ENCODE measurements at regions not wholly inside any gene's neighbourhood (a gene's known extent, or its start where the extent isn't known, plus 50 kb on each side); places are given as distances from the start of the nearest gene placed in this dataset.
"Not testable (repeated sequence)": the region's sequence is repeated elsewhere in the genome, so short reads cannot be mapped to it uniquely, and the experiment has no call there.

DNA sequence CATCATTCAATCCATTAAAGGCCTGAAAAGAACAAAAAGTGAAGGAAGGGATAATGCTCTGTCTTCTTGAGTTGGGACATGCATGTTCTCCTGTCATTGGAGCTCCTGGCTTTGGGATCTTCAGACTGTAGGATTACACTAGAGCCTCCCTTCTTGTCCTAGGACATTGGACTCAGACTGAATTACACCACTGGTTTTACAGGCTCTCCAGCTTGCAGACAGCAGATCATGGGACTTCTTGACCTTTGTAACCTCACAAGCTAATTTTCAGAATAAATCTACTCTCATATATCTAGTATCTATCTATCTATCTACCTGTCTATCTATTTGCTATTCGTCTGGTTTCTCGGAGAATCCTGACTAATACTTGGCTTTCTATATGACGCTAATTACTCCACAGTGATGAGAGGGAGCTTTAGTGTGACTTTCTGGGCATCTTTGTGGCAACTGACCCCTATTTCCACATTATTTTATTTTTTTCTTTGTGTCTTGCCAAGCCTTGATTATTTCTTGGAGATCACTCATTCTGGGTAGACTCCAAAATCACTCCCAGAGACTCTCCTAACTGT is 151.9 kb upstream of the ZNF184 start:
- DNase-seq (ENCODE audit: low read depth) = no peak

GRCh38 chr6:27623103-27623502 is 150.2 kb upstream of the ZNF184 start:
- DNase-seq (ENCODE audit: low read depth) = no peak

DNA sequence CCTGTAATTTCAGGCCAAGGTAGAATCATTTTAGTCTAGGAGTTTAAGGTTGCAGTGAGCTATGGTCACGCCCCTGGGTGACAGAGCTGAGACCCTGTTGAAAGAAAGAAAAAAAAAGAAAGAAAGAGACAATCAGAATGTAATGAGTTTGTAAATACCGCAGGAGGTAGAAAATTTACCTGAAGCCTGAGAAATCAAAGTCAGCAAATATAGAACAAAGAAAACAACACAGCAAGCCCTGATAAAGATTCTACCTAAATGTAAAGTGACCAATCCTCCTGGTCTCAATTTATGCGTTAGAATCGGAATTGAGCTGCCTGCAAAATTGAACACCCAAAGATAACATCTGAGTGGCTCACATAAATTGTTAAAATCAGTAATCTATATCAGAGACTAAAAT is 146.5 kb upstream of the ZNF184 start:
- DNase-seq (ENCODE audit: low read depth) = no peak

DNA sequence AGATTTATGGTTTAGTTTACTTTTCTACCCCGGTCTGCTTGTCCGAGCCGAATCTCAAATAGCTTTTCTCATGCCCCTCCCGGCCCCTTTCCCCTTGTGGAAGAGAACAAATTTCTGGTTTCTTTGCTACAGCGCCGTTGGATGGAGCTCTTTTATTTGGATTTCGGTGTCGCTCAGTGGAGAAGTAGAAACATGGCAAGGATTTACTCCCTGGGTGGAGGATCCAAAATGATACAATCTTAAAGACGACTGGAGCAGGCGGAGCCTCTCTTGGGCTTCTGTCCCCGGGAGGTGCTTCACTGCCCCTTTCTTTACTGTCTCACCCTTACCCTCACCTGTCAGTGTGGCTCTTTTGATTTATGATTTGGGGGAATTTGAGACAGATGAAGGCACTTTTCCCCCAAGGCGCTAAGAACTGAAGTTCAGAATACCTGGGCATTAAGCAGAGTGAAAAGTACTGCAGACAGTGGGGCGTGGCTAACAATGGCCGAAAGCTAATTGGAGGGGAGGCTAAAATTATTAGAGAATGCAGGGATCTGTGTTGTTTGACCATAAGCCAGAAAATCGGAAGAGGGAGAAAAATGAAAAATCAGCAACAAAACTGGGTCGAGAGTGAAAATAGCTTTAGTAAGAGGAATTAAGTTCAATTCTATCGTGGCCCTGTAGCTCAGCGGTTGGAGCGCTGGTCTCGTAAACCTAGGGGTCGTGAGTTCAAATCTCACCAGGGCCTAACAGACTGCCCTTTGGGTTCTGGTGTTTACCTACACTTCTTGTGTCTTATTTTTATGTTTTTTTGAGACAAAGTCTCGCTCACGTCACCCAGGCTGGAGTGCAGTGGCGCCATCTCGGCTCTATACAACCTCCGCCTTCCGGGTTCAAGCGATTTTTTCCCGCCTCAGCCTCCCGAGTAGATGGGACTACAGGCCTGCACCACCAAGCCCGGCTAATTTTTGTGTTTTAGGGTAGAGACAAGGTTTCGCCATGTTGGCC is 145.1 kb upstream of the ZNF184 start:
- DNase-seq (ENCODE audit: low read depth) = no peak

GRCh38 chr6:27617046-27617687 is 144.3 kb upstream of the ZNF184 start:
- DNase-seq (ENCODE audit: low read depth) = no peak

DNA sequence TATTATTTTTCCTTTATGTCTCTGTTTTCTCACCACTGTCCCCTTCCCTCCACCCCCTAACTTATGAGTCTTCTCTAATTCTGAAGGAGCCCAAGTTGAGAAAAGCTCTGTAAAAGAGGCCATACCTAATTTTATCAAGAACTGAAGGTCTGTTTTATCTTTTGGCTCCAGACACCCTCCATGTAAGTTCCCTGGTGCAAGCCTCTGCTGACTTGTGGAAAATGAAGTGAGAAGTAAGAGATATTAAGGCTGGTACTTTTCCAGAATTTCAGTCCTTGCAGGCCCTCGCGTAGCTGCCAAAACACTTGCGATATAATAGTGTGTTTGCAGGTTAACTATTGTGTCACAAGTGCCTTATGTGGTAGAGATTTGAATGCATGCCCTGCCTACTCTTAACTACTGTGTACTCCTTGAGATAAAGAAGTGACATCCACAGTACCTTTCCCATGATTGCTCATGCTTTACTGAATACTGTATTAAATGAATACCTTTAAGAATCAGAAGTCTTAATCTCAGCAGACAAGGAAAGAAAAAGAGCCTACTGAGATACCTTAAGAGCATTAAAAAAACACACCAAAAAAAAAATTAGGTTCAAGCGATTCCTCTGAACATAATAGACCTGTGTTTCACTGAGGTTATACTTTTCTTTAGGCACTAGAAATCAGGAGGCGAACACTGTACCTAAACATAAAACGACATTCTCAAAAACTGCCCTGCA is 143.6 kb upstream of the ZNF184 start:
- no peak for DNase-seq (ENCODE audit: low read depth)

DNA sequence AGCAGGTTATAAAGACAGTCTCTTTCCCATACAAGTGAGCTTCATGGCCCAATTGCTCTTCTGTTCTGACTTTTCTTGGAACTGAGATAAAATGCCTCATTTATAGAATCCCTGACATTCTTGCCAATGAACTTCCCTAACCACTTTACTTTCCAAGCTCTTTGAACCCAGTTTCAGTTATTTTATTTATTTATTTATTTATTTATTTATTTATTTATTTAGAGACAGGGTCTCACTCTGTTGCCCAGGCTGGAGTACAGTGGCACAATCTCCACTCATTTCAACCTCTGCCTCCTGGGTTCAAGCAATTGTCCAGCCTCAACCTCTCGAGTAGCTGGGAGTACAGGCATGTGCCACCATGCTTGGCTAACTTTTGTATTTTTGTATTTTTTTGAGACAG is 138.5 kb upstream of the ZNF184 start:
- DNase-seq (ENCODE audit: low read depth) = no peak

GRCh38 chr6:27608916-27609883 is 136.3 kb upstream of the ZNF184 start:
- DNase-seq (ENCODE audit: low read depth) = no peak

- DNase-seq (ENCODE audit: low read depth) = no peak
Observed at GRCh38 chr6:27605401-27606342, 132.8 kb upstream of the ZNF184 start.

DNA sequence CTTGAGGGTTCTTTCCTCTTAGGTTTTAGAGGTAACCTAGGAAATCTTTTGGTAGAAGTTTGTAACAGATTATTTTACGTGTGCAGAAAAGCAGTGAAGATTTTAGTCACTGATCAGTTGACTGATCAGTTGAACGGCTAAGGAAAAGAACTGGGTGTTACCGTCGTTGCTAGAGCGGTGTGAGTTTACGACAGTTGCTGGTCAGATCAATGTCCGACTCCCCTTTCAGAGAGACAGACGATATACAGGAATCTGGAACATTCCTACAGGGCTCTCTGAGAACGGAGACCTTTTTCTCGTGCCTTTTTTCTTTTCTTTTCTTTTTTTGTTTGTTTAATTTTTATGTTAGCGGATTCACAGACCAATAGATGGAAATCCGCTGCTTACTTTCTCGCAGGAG is 132.1 kb upstream of the ZNF184 start:
- DNase-seq (ENCODE audit: low read depth) = no peak

GRCh38 chr6:27601668-27602254 is 128.9 kb upstream of the ZNF184 start:
- DNase-seq (ENCODE audit: low read depth) = no peak

- no peak for DNase-seq (ENCODE audit: low read depth)
Observed at GRCh38 chr6:27599859-27600532, 127.1 kb upstream of the ZNF184 start.

- not testable (repeated sequence) for DNase-seq (ENCODE audit: low read depth)
Observed at GRCh38 chr6:27597031-27597567, 124.2 kb upstream of the ZNF184 start.

- no peak for DNase-seq (ENCODE audit: low read depth)
Observed at GRCh38 chr6:27593861-27594260, 121.0 kb upstream of the ZNF184 start.

DNA sequence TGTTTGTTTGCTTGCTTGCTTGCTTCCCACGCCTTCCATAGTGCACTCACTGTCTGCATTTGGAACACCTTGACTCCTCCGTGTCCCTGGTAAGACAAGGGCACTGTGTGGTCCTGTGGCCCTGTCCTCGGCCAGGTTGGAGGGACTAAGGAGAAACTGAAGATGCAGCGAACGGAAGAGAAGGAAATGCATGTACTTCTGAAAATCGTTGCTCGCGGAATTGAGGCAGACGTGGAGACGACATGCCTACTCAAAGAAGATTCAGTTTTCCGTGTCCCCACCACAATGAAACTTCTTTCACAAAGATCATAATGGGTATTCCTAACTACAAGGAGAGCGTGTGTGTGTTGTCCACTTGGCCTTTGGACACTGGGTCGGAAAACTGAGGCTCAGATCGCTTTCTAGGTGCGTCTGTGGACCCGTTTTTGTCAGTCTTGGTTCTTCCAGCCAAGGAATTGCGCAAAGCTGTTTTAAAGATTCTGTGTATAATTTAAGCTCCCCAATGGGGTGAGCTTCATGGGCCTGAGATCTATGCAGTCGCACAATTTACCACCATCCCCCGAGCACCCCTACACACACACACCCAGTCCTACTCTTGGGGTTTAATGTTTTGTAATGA is 120.4 kb upstream of the ZNF184 start:
- no peak for DNase-seq (ENCODE audit: low read depth)

DNA sequence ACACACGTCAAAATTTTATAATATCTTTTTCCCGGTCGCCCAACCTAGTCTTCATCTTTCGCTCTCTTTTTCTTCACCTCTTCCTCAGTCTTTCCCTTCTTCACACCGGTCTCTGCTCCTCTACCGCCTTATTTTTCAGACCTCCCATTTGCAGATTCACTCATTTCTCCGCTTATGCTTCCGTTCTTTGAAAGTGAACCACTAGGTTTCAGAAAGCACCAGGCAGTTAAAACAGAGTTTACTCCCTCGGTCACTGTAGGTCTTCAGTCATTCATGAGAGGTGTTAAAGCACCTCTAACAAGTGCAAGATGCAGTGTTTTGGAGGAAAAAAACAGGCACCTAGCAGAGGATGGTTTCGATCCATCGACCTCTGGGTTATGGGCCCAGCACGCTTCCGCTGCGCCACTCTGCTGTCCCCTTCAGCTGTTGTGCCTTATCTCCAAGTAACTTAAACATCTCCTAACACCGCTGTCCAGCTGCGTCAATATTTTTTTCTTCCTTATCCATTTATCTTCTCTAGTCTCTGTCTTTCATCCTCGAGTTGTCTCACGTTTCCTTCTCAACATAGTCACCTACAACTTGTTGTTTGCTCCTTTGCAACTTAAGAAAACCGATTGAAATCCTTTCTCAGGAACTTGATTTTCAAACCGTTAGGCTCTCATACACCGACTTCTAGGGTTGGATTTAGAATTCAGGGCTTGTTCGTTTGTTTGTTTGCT is 119.7 kb upstream of the ZNF184 start:
- DNase-seq (ENCODE audit: low read depth) = peak; percentile 24

DNA sequence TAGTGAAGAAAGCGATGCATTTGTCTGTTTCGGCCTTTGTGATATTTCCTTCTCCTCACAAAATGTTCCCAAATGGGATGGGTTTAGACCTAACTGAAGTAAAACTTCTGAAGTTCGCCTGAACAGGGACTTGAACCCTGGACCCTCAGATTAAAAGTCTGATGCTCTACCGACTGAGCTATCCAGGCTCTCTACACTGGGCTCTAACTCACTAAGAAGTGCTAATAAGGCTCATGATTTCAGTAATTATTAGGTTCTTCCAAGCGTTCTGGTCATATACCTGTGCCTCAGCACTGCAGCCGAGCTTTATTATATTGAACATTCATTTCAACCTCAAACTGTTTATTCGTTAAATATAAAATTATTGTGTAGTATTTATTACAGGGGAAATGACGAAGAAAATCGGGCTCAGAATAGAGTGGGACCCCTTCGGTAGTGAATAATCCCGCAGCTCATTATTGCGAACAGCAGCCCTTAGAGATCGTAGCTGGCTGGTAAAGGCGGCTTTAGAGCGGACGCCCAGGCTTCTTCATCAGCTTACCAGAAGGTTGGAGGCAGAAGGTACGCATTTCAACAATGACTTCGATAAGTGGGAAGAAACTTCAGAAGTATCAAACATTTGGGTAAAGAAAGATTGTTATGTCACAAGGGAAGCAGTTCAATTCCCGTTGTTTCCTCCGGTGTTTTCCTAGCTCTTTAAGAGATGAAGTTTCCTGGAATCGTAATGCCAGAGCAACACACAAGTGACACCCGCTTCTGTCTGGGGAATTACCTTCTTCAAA is 119.0 kb upstream of the ZNF184 start:
- no peak for DNase-seq (ENCODE audit: low read depth)
